Spleen (tissue), 7 donors: ENCODE measurements at regions not wholly inside any gene's neighbourhood (a gene's known extent, or its start where the extent isn't known, plus 50 kb on each side); places are given as distances from the start of the nearest gene placed in this dataset.

Experiments
- POLR2A ChIP-seq, 3 donors: fragments of 450-650 bp; IDR thresholded peaks; one replicate each; pipeline ENCODE4 v1.5.1; 2017; ENCODE audit warnings: antibody characterized with exemption in 3 of 3, mild to moderate bottlenecking in 1 of 3
- POLR2AphosphoS5 ChIP-seq, 3 donors: sonication (generic); formaldehyde crosslinking; IDR thresholded peaks; one replicate each; pipeline ENCODE4 v1.5.1; 2017; ENCODE audit warnings: antibody characterized with exemption in 3 of 3
- TF ChIP-seq, protein P1 (sequence below), 11 experiments: fragments of 200-600 bp in 7 of 11; fragments of 450-650 bp in 4 of 11; sonication (generic) in 4 of 11; IDR thresholded peaks in 8 of 11; conservative IDR thresholded peaks in 3 of 11; 1 replicate in 7 of 11; 2 replicates in 4 of 11; pipeline versions ENCODE4 v1.4.0 to v1.8.0; 2016 to 2021; ENCODE audit warnings: antibody characterized with exemption in 11 of 11, inconsistent platforms in 4 of 11, mild to moderate bottlenecking in 1 of 11
- donor health status: DM: no; HTN: no; CAD: no; lungs with moderate emphysema.
- donor health status: DM: no; HTN: no; CAD: no.
- donor health status: DM: no; HTN: no; CAD: no.

GRCh38 chr9:74056023-74056422, 441.1 kb upstream of the RORB start:
- TF ChIP-seq POLR2A (IDR thresholded peaks at IDR 0.05) = no peak
- TF ChIP-seq, protein P1, sequence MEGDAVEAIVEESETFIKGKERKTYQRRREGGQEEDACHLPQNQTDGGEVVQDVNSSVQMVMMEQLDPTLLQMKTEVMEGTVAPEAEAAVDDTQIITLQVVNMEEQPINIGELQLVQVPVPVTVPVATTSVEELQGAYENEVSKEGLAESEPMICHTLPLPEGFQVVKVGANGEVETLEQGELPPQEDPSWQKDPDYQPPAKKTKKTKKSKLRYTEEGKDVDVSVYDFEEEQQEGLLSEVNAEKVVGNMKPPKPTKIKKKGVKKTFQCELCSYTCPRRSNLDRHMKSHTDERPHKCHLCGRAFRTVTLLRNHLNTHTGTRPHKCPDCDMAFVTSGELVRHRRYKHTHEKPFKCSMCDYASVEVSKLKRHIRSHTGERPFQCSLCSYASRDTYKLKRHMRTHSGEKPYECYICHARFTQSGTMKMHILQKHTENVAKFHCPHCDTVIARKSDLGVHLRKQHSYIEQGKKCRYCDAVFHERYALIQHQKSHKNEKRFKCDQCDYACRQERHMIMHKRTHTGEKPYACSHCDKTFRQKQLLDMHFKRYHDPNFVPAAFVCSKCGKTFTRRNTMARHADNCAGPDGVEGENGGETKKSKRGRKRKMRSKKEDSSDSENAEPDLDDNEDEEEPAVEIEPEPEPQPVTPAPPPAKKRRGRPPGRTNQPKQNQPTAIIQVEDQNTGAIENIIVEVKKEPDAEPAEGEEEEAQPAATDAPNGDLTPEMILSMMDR (IDR thresholded peaks at IDR 0.05 in 8 of 11, conservative IDR thresholded peaks at IDR 0.05 in 3 of 11) = no peak
- no peak for TF ChIP-seq POLR2AphosphoS5 (IDR thresholded peaks at IDR 0.05)
